SK-N-MC (cell line): ENCODE measurements at regions not wholly inside any gene's neighbourhood (a gene's known extent, or its start where the extent isn't known, plus 50 kb on each side); places are given as distances from the start of the nearest gene placed in this dataset.

Experiments
- EZH2 ChIP-seq: fragments of 200-600 bp; sonication (generic); IDR thresholded peaks from one replicate; pipeline ENCODE4 v1.6.1; 2017; ENCODE audit warnings: antibody characterized with exemption
- POLR2AphosphoS5 ChIP-seq: IDR thresholded peaks from 2 replicates; pipeline ENCODE4 v1.6.1; 2012; ENCODE audit warnings: mild to moderate bottlenecking, low read depth, low read length, borderline replicate concordance

DNA sequence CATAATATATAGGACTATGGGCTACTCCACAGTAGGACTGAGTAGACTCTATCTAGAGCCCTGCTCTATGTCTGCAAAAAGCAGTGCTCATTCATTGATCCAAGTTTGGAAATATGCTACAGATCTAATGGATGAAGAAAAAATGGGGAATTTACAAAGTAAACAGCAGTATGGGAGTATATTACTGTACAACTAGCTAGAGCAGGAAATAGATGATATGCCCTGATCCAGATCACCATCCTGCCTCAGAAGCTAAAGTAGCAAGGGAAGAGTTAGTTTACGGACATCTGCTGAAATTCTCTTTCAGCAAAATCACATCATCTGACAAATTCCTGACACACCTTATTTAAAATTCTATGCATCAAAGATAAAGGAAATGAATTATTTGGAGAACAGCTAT is 168.2 kb upstream of the SEMA3A start:
- no peak for TF ChIP-seq POLR2AphosphoS5
- no peak for TF ChIP-seq EZH2
